SK-N-SH (cell line): ENCODE measurements at regions not wholly inside any gene's neighbourhood (a gene's known extent, or its start where the extent isn't known, plus 50 kb on each side); places are given as distances from the start of the nearest gene placed in this dataset.

Source experiments
- CTCF ChIA-PET: fragments of 300-600, 350-600 bp; formaldehyde crosslinking; extraction: SDS; loops from one replicate; lab custom pipeline; 2021; lab: Yijun Ruan, JAX
- POLR2A ChIA-PET: fragments of 350-600 bp; sonication (Branson Sonifier 250); formaldehyde crosslinking; extraction: SDS; loops from one replicate; lab custom pipeline; 2020; ENCODE audit warnings: antibody characterized with exemption, inconsistent platforms; lab: Yijun Ruan, JAX
- DNase-seq: peaks from one replicate; pipeline ENCODE4 v3.0.0; 2012
- H2AFZ ChIP-seq: fragments of 200-600 bp; sonication (generic); 2 replicates; pipeline ENCODE4 v1.8.1; 2016; ENCODE audit warnings: antibody characterized with exemption, mild to moderate bottlenecking, low read depth
- H3F3A ChIP-seq: fragments of 200-600 bp; sonication (generic); replicated peaks from 2 replicates; pipeline ENCODE3; 2016; ENCODE audit warnings: antibody characterized with exemption, mild to moderate bottlenecking; ENCODE audit not compliant: insufficient read depth
- H3K27ac ChIP-seq, 2 experiments: fragments of 200-500 bp in 1 of 2; fragments of 200-600 bp in 1 of 2; sonication (Bioruptor generic) in 1 of 2; sonication (generic), shearing (Covaris generic) in 1 of 2; 2 replicates each; pipeline versions ENCODE4 v1.5.1 to v1.6.1; 2014 to 2016; ENCODE audit warnings: low read depth in 2 of 2, inconsistent platforms in 1 of 2, low read length in 1 of 2, mild to moderate bottlenecking in 1 of 2, mixed read lengths in 1 of 2
- H3K27me3 ChIP-seq: fragments of 200-600 bp; sonication (generic), shearing (Covaris generic); 2 replicates; pipeline ENCODE4 v1.6.1; 2016; ENCODE audit warnings: mixed run types; ENCODE audit not compliant: insufficient read depth
- H3K36me3 ChIP-seq, 2 experiments: fragments of 200-500 bp in 1 of 2; fragments of 200-600 bp in 1 of 2; sonication (Bioruptor generic) in 1 of 2; sonication (generic) in 1 of 2; replicated peaks in 1 of 2; 2 replicates each; pipeline versions ENCODE3 to v1.5.1; 2014 to 2016; ENCODE audit warnings: low read length in 1 of 2, mild to moderate bottlenecking in 1 of 2; ENCODE audit not compliant: insufficient read depth in 2 of 2, control insufficient read depth in 1 of 2
- H3K4me1 ChIP-seq, 2 experiments: fragments of 200-500 bp in 1 of 2; fragments of 200-600 bp in 1 of 2; sonication (Bioruptor generic) in 1 of 2; sonication (generic), shearing (Covaris generic) in 1 of 2; 2 replicates each; pipeline versions ENCODE4 v1.5.1 to v1.6.1; 2014 to 2016; ENCODE audit warnings: low read depth in 1 of 2, low read length in 1 of 2, mixed run types in 1 of 2; ENCODE audit not compliant: insufficient read depth in 2 of 2, control insufficient read depth in 1 of 2
- H3K4me2 ChIP-seq: fragments of 200-600 bp; sonication (generic), shearing (Covaris generic); 2 replicates; pipeline ENCODE4 v1.6.1; 2017; ENCODE audit warnings: mixed run types
- H3K4me3 ChIP-seq, 2 experiments: fragments of 200-500 bp in 1 of 2; fragments of 200-600 bp in 1 of 2; sonication (Bioruptor generic) in 1 of 2; sonication (generic), shearing (Covaris generic) in 1 of 2; 2 replicates each; pipeline versions ENCODE4 v1.5.1 to v1.8.1; 2014 to 2016; ENCODE audit warnings: low read depth in 2 of 2, inconsistent platforms in 1 of 2, low read length in 1 of 2, mild to moderate bottlenecking in 1 of 2, mixed read lengths in 1 of 2, moderate library complexity in 1 of 2
- H3K79me2 ChIP-seq: fragments of 200-600 bp; sonication (generic); 2 replicates; pipeline ENCODE4 v1.8.1; 2017; ENCODE audit warnings: mild to moderate bottlenecking; ENCODE audit not compliant: insufficient read depth
- H3K9ac ChIP-seq: fragments of 200-600 bp; sonication (generic); 2 replicates; pipeline ENCODE4 v1.6.1; 2017; ENCODE audit warnings: mixed run types
- H3K9me2 ChIP-seq: fragments of 200-600 bp; sonication (generic); 2 replicates; pipeline ENCODE4 v1.6.1; 2017; ENCODE audit warnings: mixed run types
- H3K9me3 ChIP-seq: fragments of 200-600 bp; sonication (generic); 2 replicates; pipeline ENCODE4 v1.6.1; 2017; ENCODE audit warnings: mixed run types, mild to moderate bottlenecking, moderate library complexity
- H4K20me1 ChIP-seq: fragments of 200-600 bp; sonication (generic); 2 replicates; pipeline ENCODE4 v1.6.1; 2017; ENCODE audit warnings: mild to moderate bottlenecking, mixed run types; ENCODE audit not compliant: insufficient read depth
- CTCF ChIP-seq: fragments of 200-600 bp; sonication (generic); IDR thresholded peaks from 2 replicates; pipeline ENCODE4 v1.6.1; 2017; ENCODE audit warnings: antibody characterized with exemption, mild to moderate bottlenecking, moderate library complexity
- ELF1 ChIP-seq: IDR thresholded peaks from 2 replicates; pipeline ENCODE4 v1.4.0; 2012
- GABPA ChIP-seq: IDR thresholded peaks from 2 replicates; pipeline ENCODE4 v1.4.0; 2012; ENCODE audit warnings: low read depth, mild to moderate bottlenecking
- GATA2 ChIP-seq: sonication (generic); formaldehyde crosslinking; IDR thresholded peaks from 2 replicates; pipeline ENCODE4 v1.5.0; 2020; ENCODE audit warnings: mild to moderate bottlenecking, missing genetic modification reagents
- JUND ChIP-seq: IDR thresholded peaks from 2 replicates; pipeline ENCODE4 v1.4.0; 2012
- MEF2A ChIP-seq: IDR thresholded peaks from 2 replicates; pipeline ENCODE4 v1.4.0; 2012; ENCODE audit warnings: low read depth, borderline replicate concordance
- POLR2AphosphoS5 ChIP-seq: IDR thresholded peaks from 2 replicates; pipeline ENCODE4 v1.6.1; 2012; ENCODE audit warnings: low read depth, low read length
- RAD21 ChIP-seq: IDR thresholded peaks from 2 replicates; pipeline ENCODE4 v1.6.1; 2012; ENCODE audit warnings: mild to moderate bottlenecking, low read length
- RXRA ChIP-seq: IDR thresholded peaks from 2 replicates; pipeline ENCODE4 v1.4.0; 2012; ENCODE audit warnings: low read depth, mild to moderate bottlenecking, borderline replicate concordance
- SMC3 ChIP-seq: IDR thresholded peaks from 2 replicates; pipeline ENCODE4 v1.6.1; 2012; ENCODE audit warnings: low read depth, low read length, improper control_type of control experiment
- TCF12 ChIP-seq: IDR thresholded peaks from 2 replicates; pipeline ENCODE4 v1.4.0; 2012
- USF2 ChIP-seq: fragments of 150-350 bp; IDR thresholded peaks from 2 replicates; pipeline ENCODE4 v1.6.1; 2017; ENCODE audit warnings: antibody characterized with exemption, low read length, low read depth, borderline replicate concordance
- ZBTB33 ChIP-seq: IDR thresholded peaks from 2 replicates; pipeline ENCODE4 v1.4.0; 2012; ENCODE audit warnings: low read depth, borderline replicate concordance
- WGBS: methylation state at CpG from one replicate; pipeline ENCODE4 v1.1.6; 2017; ENCODE audit warnings: low lambda C conversion rate; 5-methylcytosine and 5-hydroxymethylcytosine counted together
- TF ChIP-seq, protein P1 (sequence below): IDR thresholded peaks from 2 replicates; pipeline ENCODE4 v1.4.0; 2012; ENCODE audit warnings: low read depth
- TF ChIP-seq, protein P2 (sequence below): IDR thresholded peaks from 2 replicates; pipeline ENCODE4 v1.6.1; 2012; ENCODE audit warnings: mild to moderate bottlenecking, low read depth, low read length, moderate library complexity
- TF ChIP-seq, protein P3 (sequence below): fragments of 150-350 bp; IDR thresholded peaks from 2 replicates; pipeline ENCODE4 v1.6.1; 2016; ENCODE audit warnings: mild to moderate bottlenecking, low read depth, low read length
- TF ChIP-seq, protein P4 (sequence below): IDR thresholded peaks from 2 replicates; pipeline ENCODE4; 2012

- Histone ChIP-seq H2AFZ (no peak overlapping the region), H3K9ac (no peak overlapping the region), H3K36me3 (no peaks in the 10 kb centered on the region), H3K4me1 (peaks cover 0 to 2% of the 10 kb centered on the region in 2 experiments; a peak in 1 of 4 replicates), H3K9me3 (no peaks in the 10 kb centered on the region), H4K20me1 (no peaks in the 10 kb centered on the region), H3K9me2 (no peaks in the 10 kb centered on the region), H3K79me2 (no peaks in the 10 kb centered on the region), H3K27me3 (no peaks in the 10 kb centered on the region; the same call in 1 of the 2 replicates), H3K27ac (no peak overlapping the region), H3K4me3 (no peak overlapping the region), H3K4me2 (no peak overlapping the region), H3F3A (no peaks in the 10 kb centered on the region)
- WGBS, result 75% methylated on average over 2 of the region's 2 CpGs
- ChIA-PET CTCF (interaction anchor here (1.6 kb wide), 1 partner anchor 11 kb away, joined by 4 read pairs; no protein-coding TSS in a partner anchor), POLR2A (no interaction called here)
- TF ChIP-seq RXRA (no peak), RAD21 (no peak), TCF12 (no peak), ELF1 (no peak), USF2 (no peak), JUND (no peak), POLR2AphosphoS5 (no peak), GATA2 (CRISPR knock-in tag) (no peak), SMC3 (no peak), MEF2A (no peak), GABPA (no peak), ZBTB33 (no peak), CTCF (no peak)
- TF ChIP-seq, protein P1, sequence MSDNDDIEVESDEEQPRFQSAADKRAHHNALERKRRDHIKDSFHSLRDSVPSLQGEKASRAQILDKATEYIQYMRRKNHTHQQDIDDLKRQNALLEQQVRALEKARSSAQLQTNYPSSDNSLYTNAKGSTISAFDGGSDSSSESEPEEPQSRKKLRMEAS, result no peak
- TF ChIP-seq, protein P2, sequence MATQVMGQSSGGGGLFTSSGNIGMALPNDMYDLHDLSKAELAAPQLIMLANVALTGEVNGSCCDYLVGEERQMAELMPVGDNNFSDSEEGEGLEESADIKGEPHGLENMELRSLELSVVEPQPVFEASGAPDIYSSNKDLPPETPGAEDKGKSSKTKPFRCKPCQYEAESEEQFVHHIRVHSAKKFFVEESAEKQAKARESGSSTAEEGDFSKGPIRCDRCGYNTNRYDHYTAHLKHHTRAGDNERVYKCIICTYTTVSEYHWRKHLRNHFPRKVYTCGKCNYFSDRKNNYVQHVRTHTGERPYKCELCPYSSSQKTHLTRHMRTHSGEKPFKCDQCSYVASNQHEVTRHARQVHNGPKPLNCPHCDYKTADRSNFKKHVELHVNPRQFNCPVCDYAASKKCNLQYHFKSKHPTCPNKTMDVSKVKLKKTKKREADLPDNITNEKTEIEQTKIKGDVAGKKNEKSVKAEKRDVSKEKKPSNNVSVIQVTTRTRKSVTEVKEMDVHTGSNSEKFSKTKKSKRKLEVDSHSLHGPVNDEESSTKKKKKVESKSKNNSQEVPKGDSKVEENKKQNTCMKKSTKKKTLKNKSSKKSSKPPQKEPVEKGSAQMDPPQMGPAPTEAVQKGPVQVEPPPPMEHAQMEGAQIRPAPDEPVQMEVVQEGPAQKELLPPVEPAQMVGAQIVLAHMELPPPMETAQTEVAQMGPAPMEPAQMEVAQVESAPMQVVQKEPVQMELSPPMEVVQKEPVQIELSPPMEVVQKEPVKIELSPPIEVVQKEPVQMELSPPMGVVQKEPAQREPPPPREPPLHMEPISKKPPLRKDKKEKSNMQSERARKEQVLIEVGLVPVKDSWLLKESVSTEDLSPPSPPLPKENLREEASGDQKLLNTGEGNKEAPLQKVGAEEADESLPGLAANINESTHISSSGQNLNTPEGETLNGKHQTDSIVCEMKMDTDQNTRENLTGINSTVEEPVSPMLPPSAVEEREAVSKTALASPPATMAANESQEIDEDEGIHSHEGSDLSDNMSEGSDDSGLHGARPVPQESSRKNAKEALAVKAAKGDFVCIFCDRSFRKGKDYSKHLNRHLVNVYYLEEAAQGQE, result no peak
- TF ChIP-seq, protein P3, sequence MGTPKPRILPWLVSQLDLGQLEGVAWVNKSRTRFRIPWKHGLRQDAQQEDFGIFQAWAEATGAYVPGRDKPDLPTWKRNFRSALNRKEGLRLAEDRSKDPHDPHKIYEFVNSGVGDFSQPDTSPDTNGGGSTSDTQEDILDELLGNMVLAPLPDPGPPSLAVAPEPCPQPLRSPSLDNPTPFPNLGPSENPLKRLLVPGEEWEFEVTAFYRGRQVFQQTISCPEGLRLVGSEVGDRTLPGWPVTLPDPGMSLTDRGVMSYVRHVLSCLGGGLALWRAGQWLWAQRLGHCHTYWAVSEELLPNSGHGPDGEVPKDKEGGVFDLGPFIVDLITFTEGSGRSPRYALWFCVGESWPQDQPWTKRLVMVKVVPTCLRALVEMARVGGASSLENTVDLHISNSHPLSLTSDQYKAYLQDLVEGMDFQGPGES, result no peak
- TF ChIP-seq, protein P4, sequence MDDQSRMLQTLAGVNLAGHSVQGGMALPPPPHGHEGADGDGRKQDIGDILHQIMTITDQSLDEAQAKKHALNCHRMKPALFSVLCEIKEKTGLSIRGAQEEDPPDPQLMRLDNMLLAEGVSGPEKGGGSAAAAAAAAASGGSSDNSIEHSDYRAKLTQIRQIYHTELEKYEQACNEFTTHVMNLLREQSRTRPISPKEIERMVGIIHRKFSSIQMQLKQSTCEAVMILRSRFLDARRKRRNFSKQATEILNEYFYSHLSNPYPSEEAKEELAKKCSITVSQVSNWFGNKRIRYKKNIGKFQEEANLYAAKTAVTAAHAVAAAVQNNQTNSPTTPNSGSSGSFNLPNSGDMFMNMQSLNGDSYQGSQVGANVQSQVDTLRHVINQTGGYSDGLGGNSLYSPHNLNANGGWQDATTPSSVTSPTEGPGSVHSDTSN, result no peak
- no peak for DNase-seq
These were observed 55.4 kb upstream of the MIER3 start for GRCh38 chr5:57007344-57007743.
